NT2/D1 (cell line): ENCODE measurements at regions not wholly inside any gene's neighbourhood (a gene's known extent, or its start where the extent isn't known, plus 50 kb on each side); places are given as distances from the start of the nearest gene placed in this dataset.

Source experiments
- SUZ12 ChIP-seq: IDR thresholded peaks from 2 replicates; pipeline ENCODE4 v1.6.1; 2011; ENCODE audit not compliant: insufficient read length, insufficient read depth; ENCODE audit errors: extremely low read depth
- YY1 ChIP-seq: IDR thresholded peaks from 2 replicates; pipeline ENCODE4 v1.6.1; 2011; ENCODE audit not compliant: insufficient read length, insufficient read depth
- ZNF274 ChIP-seq: IDR thresholded peaks from 2 replicates; pipeline ENCODE4 v1.6.1; 2011; ENCODE audit warnings: mild to moderate bottlenecking, low read depth, low read length

DNA sequence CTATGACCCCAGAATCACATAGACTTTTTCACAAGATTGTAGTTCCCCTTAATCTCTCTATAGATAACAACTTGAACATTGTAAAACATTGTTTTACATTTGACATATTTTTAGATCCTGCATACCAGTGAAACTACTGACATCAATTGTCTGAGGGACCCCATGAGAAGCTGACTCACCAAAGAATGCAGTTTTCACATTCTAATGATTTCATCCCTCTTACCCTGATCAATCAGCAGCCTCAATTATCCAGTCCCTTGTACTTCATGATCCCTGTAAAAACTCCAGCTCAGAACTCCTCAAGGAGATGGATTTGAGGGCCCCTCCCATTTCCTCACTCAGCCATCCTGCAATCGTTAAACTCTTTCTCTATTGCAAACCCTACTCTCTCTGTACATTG, 411.0 kb upstream of the NDST3 start:
- TF ChIP-seq YY1: no peak
- TF ChIP-seq SUZ12: no peak
- no peak for TF ChIP-seq ZNF274
